Effector memory CD4-positive, alpha-beta T cell (primary cell): ENCODE measurements at regions not wholly inside any gene's neighbourhood (a gene's known extent, or its start where the extent isn't known, plus 50 kb on each side); places are given as distances from the start of the nearest gene placed in this dataset.

Source experiments
- DNase-seq, 3 donors: peaks; one replicate each; pipeline ENCODE4 v3.0.0-alpha.2; 2020
- H3K27ac ChIP-seq: 2 replicates; pipeline ENCODE4 v1.7.0; 2013; ENCODE audit warnings: mild to moderate bottlenecking, low read length, moderate library complexity; ENCODE audit not compliant: insufficient read depth, poor library complexity, severe bottlenecking
- H3K27me3 ChIP-seq: replicated peaks from 2 replicates; pipeline ENCODE4 v1.7.0; 2013; ENCODE audit warnings: mild to moderate bottlenecking, low read length; ENCODE audit not compliant: insufficient read depth, control insufficient read depth, poor library complexity, severe bottlenecking
- H3K36me3 ChIP-seq: 2 replicates; pipeline ENCODE4 v1.7.0; 2013; ENCODE audit warnings: mild to moderate bottlenecking, low read length, moderate library complexity; ENCODE audit not compliant: control insufficient read depth, insufficient read depth
- H3K4me1 ChIP-seq: 2 replicates; pipeline ENCODE4 v1.7.0; 2013; ENCODE audit warnings: low read length, mild to moderate bottlenecking; ENCODE audit not compliant: control insufficient read depth, insufficient read depth, poor library complexity, severe bottlenecking
- H3K4me3 ChIP-seq: 2 replicates; pipeline ENCODE4 v1.7.0; 2013; ENCODE audit warnings: low read length, low read depth, mild to moderate bottlenecking; ENCODE audit not compliant: insufficient read depth, poor library complexity, severe bottlenecking
- H3K9me3 ChIP-seq: 2 replicates; pipeline ENCODE4 v1.7.0; 2013; ENCODE audit warnings: mild to moderate bottlenecking, low read length, moderate library complexity; ENCODE audit not compliant: control insufficient read depth

DNA sequence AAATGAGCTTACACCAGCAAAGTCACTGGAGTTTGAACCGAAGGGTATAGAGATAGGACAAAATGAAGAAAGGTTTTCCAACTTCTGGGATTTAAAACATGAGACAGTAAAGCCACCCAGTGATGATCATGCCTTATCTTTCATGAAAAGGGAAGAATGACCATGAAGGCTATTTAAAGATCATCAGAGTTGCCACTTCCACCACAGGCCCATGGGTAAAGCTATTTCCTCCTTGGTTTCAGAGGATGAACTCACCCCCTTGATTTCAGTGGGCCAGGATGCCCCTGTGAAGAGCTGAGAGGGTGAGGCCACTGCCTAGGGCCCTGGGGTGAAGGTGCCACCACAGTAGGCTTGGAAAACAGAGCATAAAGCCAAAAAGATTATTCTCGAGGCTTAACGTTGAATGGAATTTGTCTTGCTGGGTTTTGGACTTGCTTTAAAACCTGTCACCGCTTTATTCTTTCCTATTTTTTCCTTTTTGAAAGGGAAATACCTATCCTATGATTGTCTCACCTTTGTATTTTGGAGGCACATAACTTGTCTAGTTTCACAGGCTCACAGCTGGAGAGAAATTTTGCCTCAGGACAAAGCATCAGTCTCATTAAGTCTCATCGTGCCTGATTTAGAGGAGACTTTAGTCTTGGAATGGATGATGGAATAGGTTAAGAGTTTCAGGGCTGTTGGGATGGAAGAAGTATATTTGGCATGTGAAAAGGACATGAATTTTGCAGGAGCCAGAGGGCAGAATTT is 254.0 kb downstream of the SNCA start:
- Histone ChIP-seq H3K4me3 (no peak overlapping the region), H3K36me3 (no peaks in the 10 kb centered on the region), H3K27me3 (no peaks in the 10 kb centered on the region), H3K4me1 (no peaks in the 10 kb centered on the region), H3K27ac (no peak overlapping the region), H3K9me3 (no peaks in the 10 kb centered on the region)
- no peak for DNase-seq

DNA sequence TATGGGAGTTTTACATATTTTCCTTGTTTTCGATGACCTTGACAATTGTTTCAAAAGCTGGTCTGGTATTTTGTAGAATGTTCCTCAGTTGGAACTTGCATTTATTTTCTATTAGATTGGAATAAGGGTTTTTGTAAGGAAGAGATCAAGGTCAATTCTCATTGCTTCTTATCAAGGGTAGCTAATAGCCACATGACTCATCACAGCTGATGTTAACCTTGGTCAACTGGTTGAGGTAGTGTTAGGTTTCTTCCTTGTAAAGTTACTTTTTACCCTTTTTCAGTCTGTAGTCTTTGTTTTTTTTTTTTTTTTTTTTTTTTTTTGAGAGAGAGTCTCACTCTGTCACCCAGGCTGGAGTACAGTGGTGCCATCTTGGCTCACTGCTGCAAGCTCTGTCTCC is 257.2 kb downstream of the SNCA start:
- Histone ChIP-seq H3K4me1 (no peaks in the 10 kb centered on the region), H3K9me3 (no peaks in the 10 kb centered on the region)

GRCh38 chr4:89576246-89576645 is 260.7 kb downstream of the SNCA start:
- no peak for DNase-seq
- H3K27me3 ChIP-seq: no peaks in the 10 kb centered on the region
- no peaks in the 10 kb centered on the region for H3K36me3 ChIP-seq
- no peak overlapping the region for H3K27ac ChIP-seq
- no peaks in the 10 kb centered on the region for H3K4me1 ChIP-seq
- no peaks in the 10 kb centered on the region for H3K9me3 ChIP-seq
- H3K4me3 ChIP-seq: no peak overlapping the region

More for the DNA sequence above, 257.2 kb downstream of the SNCA start:
- Histone ChIP-seq H3K36me3 (no peaks in the 10 kb centered on the region), H3K4me3 (no peak overlapping the region), H3K27ac (no peak overlapping the region), H3K27me3 (no peaks in the 10 kb centered on the region)
- no peak for DNase-seq

GRCh38 chr4:89575840-89576239 is 261.1 kb downstream of the SNCA start:
- Histone ChIP-seq H3K9me3 (no peaks in the 10 kb centered on the region), H3K36me3 (no peaks in the 10 kb centered on the region)
- DNase-seq: no peak

DNA sequence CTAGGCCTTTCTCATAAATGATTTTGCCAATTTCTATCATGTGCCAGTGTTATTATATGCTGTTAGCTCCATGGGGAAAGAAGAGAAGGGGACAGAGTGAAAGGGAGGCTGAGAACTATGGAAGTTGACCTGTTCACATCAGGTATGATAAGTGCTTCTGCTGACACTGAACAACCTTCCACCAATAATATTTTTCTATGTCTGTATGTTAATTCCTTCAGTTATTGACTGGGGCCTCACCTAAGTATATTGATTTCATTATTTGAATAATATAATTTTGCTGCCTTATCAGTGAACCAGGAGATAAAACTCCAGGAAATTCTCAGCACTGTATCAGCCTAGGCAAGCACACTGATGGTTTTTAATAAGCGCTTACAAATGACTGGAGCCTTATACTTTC is 262.8 kb downstream of the SNCA start:
- Histone ChIP-seq H3K27me3 (no peaks in the 10 kb centered on the region), H3K36me3 (no peaks in the 10 kb centered on the region), H3K27ac (no peak overlapping the region), H3K9me3 (no peaks in the 10 kb centered on the region), H3K4me1 (no peaks in the 10 kb centered on the region), H3K4me3 (no peak overlapping the region)
- no peak for DNase-seq

More at GRCh38 chr4:89575840-89576239, 261.1 kb downstream of the SNCA start:
- Histone ChIP-seq H3K27ac (no peak overlapping the region), H3K27me3 (no peaks in the 10 kb centered on the region), H3K4me1 (no peaks in the 10 kb centered on the region), H3K4me3 (no peak overlapping the region)

DNA sequence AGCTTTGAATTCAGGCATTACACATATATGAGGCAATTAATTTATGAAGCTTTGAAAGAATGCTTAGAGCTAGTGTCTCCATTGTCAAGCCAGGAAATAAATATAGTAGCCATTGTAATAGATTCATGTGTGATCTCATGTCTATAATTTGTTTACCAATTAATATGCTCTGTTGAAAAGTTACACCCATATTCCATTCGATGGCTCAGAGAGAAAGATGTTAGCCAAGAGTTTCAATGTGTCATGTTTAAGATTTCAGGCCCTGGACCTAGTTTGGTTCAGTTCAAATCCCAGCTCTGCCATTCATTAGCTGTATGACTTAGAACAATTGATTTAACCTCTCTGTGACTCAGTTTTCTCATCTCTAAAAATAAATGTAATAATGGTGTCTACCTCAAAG is 263.3 kb downstream of the SNCA start:
- no peaks in the 10 kb centered on the region for H3K36me3 ChIP-seq
- H3K27ac ChIP-seq: no peak overlapping the region
- H3K4me1 ChIP-seq: no peaks in the 10 kb centered on the region
- H3K9me3 ChIP-seq: no peaks in the 10 kb centered on the region
- DNase-seq: no peak
- no peaks in the 10 kb centered on the region for H3K27me3 ChIP-seq
- H3K4me3 ChIP-seq: no peak overlapping the region

GRCh38 chr4:89572224-89572858 is 264.6 kb downstream of the SNCA start:
- DNase-seq: no peak
- Histone ChIP-seq H3K27ac (no peak overlapping the region), H3K9me3 (no peaks in the 10 kb centered on the region), H3K4me3 (no peak overlapping the region), H3K36me3 (no peaks in the 10 kb centered on the region), H3K27me3 (no peaks in the 10 kb centered on the region), H3K4me1 (no peaks in the 10 kb centered on the region)

GRCh38 chr4:89570931-89571330 is 263.3 kb upstream of the GPRIN3 start:
- no peak overlapping the region for H3K27ac ChIP-seq
- no peaks in the 10 kb centered on the region for H3K4me1 ChIP-seq
- no peaks in the 10 kb centered on the region for H3K27me3 ChIP-seq
- H3K9me3 ChIP-seq: no peaks in the 10 kb centered on the region
- DNase-seq: no peak
- no peak overlapping the region for H3K4me3 ChIP-seq
- H3K36me3 ChIP-seq: no peaks in the 10 kb centered on the region

DNA sequence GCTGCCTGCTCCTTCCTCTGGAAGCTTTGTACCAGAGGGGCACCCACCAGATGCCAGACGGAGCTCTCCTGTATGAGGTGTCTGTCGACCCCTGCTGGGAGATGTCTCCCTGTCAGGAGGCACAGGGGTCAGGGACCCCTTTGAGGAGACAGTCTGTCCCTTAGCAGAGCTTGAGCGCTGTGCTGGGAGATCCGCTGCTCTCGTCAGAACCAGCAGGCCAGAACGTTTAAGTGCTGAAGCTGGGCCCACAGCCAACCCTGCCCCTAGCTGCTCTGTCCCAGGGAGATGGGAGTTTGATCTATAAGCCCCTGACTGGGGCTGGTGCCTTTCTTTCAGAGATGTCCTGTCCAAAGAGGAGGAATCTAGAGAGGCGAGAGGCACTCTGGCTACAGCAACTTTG is 260.3 kb upstream of the GPRIN3 start:
- no peaks in the 10 kb centered on the region for H3K36me3 ChIP-seq
- no peak overlapping the region for H3K27ac ChIP-seq
- H3K9me3 ChIP-seq: no peaks in the 10 kb centered on the region
- H3K27me3 ChIP-seq: no peaks in the 10 kb centered on the region
- no peak overlapping the region for H3K4me3 ChIP-seq
- DNase-seq: no peak
- H3K4me1 ChIP-seq: no peaks in the 10 kb centered on the region

- H3K27ac ChIP-seq: no peak overlapping the region
- H3K4me1 ChIP-seq: no peaks in the 10 kb centered on the region
- H3K9me3 ChIP-seq: no peaks in the 10 kb centered on the region
- no peak for DNase-seq
- H3K27me3 ChIP-seq: no peaks in the 10 kb centered on the region
- no peaks in the 10 kb centered on the region for H3K36me3 ChIP-seq
- H3K4me3 ChIP-seq: no peak overlapping the region
Measured at GRCh38 chr4:89563431-89563830, 255.8 kb upstream of the GPRIN3 start.
